ENCODE measurements at regions not wholly inside any gene's neighbourhood (a gene's known extent, or its start where the extent isn't known, plus 50 kb on each side); places are given as distances from the start of the nearest gene placed in this dataset.

DNA sequence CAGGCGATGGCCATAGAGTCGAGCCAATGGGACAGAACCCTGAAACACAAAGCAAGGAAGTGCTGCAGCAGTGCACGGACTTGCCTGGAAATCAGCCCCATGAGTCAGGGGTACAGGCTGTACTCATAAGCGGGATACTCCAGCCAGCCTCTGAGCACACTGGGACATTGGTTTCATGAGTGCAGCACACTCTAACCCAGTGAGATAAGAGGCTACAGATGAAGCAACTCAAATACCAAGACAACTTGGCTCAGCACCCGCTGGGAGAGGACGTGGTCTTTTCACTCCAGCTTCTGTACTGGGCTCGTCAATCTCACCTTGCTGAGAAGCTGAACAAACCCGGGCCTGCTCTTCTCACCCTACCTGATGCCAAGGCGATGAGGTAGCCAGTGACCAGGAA, 98.2 kb downstream of the AXIN2 start:
- TF ChIP-seq, protein P1, sequence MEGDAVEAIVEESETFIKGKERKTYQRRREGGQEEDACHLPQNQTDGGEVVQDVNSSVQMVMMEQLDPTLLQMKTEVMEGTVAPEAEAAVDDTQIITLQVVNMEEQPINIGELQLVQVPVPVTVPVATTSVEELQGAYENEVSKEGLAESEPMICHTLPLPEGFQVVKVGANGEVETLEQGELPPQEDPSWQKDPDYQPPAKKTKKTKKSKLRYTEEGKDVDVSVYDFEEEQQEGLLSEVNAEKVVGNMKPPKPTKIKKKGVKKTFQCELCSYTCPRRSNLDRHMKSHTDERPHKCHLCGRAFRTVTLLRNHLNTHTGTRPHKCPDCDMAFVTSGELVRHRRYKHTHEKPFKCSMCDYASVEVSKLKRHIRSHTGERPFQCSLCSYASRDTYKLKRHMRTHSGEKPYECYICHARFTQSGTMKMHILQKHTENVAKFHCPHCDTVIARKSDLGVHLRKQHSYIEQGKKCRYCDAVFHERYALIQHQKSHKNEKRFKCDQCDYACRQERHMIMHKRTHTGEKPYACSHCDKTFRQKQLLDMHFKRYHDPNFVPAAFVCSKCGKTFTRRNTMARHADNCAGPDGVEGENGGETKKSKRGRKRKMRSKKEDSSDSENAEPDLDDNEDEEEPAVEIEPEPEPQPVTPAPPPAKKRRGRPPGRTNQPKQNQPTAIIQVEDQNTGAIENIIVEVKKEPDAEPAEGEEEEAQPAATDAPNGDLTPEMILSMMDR (IDR thresholded peaks at IDR 0.05; ENCODE audit: insufficient read depth, low read depth, low read length): no peak
- TF ChIP-seq EZH2 (IDR thresholded peaks at IDR 0.05; ENCODE audit: insufficient read depth, low read length): no peak

All from astrocyte (in vitro differentiated cells and primary cell).